ENCODE measurements at regions not wholly inside any gene's neighbourhood (a gene's known extent, or its start where the extent isn't known, plus 50 kb on each side); places are given as distances from the start of the nearest gene placed in this dataset.

DNA sequence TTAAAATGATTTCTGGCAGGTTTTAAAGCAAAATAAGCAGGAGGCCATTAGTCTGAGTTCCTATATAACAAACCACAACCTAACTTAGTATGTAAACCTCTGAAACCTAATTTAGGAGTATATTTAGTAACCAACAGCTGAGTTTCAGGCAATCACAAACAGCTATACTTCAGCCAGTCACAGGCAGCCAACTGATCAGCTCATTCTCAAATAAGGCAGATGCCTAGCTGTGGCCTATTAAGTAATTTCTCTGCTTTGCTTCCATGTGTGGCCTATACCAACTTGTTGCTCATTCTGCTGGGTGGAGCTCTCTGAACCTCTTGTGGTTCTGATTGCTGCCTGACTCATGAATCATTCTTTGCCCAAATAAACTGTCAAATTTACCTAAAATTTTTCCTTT is 408.9 kb upstream of the FBXO33 start:
- H3K4me3 ChIP-seq: no peak overlapping the region
- H3K4me1 ChIP-seq (ENCODE audit: insufficient read depth): no peaks in the 10 kb centered on the region
- H3K4me1 Mint-ChIP-seq: no peaks in the 10 kb centered on the region
- no peak for TF ChIP-seq JUNB (IDR thresholded peaks at IDR 0.05; ENCODE audit: unreplicated experiment)
- TF ChIP-seq NANOG (IDR thresholded peaks at IDR 0.05; ENCODE audit: borderline replicate concordance): no peak
- no peak for TF ChIP-seq ZNF462 (CRISPR knock-in tag; IDR thresholded peaks at IDR 0.05)
- TF ChIP-seq STAT1 (IDR thresholded peaks at IDR 0.05; ENCODE audit: unreplicated experiment): no peak
- no peak for TF ChIP-seq EZH2 (IDR thresholded peaks at IDR 0.05; ENCODE audit: low read depth, unreplicated experiment)
- TF ChIP-seq ZNF114 (CRISPR knock-in tag; IDR thresholded peaks at IDR 0.05): no peak
- no peak for TF ChIP-seq CTCF (conservative IDR thresholded peaks at IDR 0.05; ENCODE audit: low read depth in 2 of 2)
- TF ChIP-seq ETS1 (IDR thresholded peaks at IDR 0.05): no peak
- TF ChIP-seq REST (IDR thresholded peaks at IDR 0.05; ENCODE audit: unreplicated experiment): no peak
- no peak overlapping the region for H3K27ac Mint-ChIP-seq
- no peaks in the 10 kb centered on the region for H3K27me3 ChIP-seq (ENCODE audit: insufficient read depth)
- no peaks in the 10 kb centered on the region for H4K20me1 ChIP-seq (replicated peaks; ENCODE audit: insufficient read depth)
- DNase-seq (ENCODE audit: low spot score): no peak
- no peak overlapping the region for H3K4me2 ChIP-seq
- H3K9me2 ChIP-seq (ENCODE audit: insufficient read depth): no peaks in the 10 kb centered on the region
- H3F3A ChIP-seq (replicated peaks; ENCODE audit: low read depth): no peaks in the 10 kb centered on the region
- no peaks in the 10 kb centered on the region for H3K79me2 ChIP-seq (replicated peaks; ENCODE audit: insufficient read depth)
- no peaks in the 10 kb centered on the region for H3K36me3 ChIP-seq (ENCODE audit: insufficient read depth)
- H2AFZ ChIP-seq: no peak overlapping the region
- no peaks in the 10 kb centered on the region for H3K36me3 Mint-ChIP-seq (ENCODE audit: low read depth)
- no peaks in the 10 kb centered on the region for H3K9me3 Mint-ChIP-seq
- ATAC-seq: no peak
- H3K27ac ChIP-seq (ENCODE audit: low read depth): no peak overlapping the region
- no peak overlapping the region for H3K4me3 Mint-ChIP-seq
- H3K27me3 Mint-ChIP-seq (ENCODE audit: insufficient read depth, low read depth, poor library complexity): no peaks in the 10 kb centered on the region

All from GM23338 (cell line).